ENCODE measurements at regions not wholly inside any gene's neighbourhood (a gene's known extent, or its start where the extent isn't known, plus 50 kb on each side); places are given as distances from the start of the nearest gene placed in this dataset.

DNA sequence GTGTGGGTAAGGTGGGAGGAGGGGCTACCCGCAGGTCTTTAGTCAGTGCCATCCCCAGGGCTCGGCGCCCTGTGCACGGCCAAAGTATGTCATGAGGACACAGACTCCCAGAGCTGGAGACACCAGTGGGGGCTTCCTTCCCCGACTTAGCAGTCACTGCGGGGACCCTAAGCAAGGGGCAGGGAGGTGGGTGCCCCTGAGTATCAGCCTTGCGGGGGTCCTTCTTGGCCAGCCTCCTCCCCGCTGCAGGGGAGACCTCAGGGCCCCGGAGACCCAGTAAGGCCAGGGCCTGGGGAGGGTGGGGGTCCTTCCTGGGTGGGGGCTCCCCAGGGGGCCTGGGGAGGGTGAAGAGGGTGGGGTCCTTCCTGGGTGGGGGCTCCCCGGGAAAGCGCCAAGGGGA is 673.8 kb downstream of the BRD1 start:
- TF ChIP-seq, protein P1, sequence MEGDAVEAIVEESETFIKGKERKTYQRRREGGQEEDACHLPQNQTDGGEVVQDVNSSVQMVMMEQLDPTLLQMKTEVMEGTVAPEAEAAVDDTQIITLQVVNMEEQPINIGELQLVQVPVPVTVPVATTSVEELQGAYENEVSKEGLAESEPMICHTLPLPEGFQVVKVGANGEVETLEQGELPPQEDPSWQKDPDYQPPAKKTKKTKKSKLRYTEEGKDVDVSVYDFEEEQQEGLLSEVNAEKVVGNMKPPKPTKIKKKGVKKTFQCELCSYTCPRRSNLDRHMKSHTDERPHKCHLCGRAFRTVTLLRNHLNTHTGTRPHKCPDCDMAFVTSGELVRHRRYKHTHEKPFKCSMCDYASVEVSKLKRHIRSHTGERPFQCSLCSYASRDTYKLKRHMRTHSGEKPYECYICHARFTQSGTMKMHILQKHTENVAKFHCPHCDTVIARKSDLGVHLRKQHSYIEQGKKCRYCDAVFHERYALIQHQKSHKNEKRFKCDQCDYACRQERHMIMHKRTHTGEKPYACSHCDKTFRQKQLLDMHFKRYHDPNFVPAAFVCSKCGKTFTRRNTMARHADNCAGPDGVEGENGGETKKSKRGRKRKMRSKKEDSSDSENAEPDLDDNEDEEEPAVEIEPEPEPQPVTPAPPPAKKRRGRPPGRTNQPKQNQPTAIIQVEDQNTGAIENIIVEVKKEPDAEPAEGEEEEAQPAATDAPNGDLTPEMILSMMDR (IDR thresholded peaks at IDR 0.05): no peak
- TF ChIP-seq POLR2A (IDR thresholded peaks at IDR 0.05) (no peak), POLR2AphosphoS5 (IDR thresholded peaks at IDR 0.05) (no peak), EP300 (IDR thresholded peaks at IDR 0.05) (no peak)
